Brain microvascular endothelial cell (primary cell): ENCODE measurements at regions not wholly inside any gene's neighbourhood (a gene's known extent, or its start where the extent isn't known, plus 50 kb on each side); places are given as distances from the start of the nearest gene placed in this dataset.

Experiments used
- DNase-seq: peaks from one replicate; pipeline ENCODE4 v3.0.0-alpha.2; 2020
- H3K27ac ChIP-seq: fragments of 250-450 bp; sonication (Bioruptor Pico); 2 replicates; pipeline ENCODE4 v1.5.1; 2020; ENCODE audit warnings: mild to moderate bottlenecking, moderate library complexity
- H3K27me3 ChIP-seq: fragments of 250-450 bp; sonication (Bioruptor Pico); replicated peaks from 2 replicates; pipeline ENCODE4 v1.5.1; 2020; ENCODE audit warnings: mild to moderate bottlenecking
- H3K36me3 ChIP-seq: fragments of 250-450 bp; sonication (Bioruptor Pico); replicated peaks from 2 replicates; pipeline ENCODE4 v1.5.1; 2020; ENCODE audit warnings: mild to moderate bottlenecking
- H3K4me3 ChIP-seq: 2 replicates; pipeline ENCODE4 v1.5.1; 2011; ENCODE audit warnings: low read depth, mild to moderate bottlenecking, control low read depth, low read length, moderate library complexity
- CTCF ChIP-seq: IDR thresholded peaks from 2 replicates; pipeline ENCODE4 v1.5.1; 2011; ENCODE audit warnings: low read depth, mild to moderate bottlenecking, moderate library complexity, low read length, control low read depth, inconsistent platforms; ENCODE audit errors: missing control alignments
- in situ Hi-C: cut with HindIII; loops from 2 replicates; pipeline ENCODE4 v1.10.0; 2017; ENCODE audit warnings: low sequenced_read_pairs, low pct_ligation_motif_present

- in situ Hi-C loops, result no loop called here
- H3K36me3 ChIP-seq, result no peaks in the 10 kb centered on the region
- no peaks in the 10 kb centered on the region for H3K27me3 ChIP-seq
- DNase-seq, result no peak
- no peak overlapping the region for H3K4me3 ChIP-seq
- H3K27ac ChIP-seq, result no peak overlapping the region
- TF ChIP-seq CTCF, result no peak
Observed at GRCh38 chr2:8480915-8481314, 200.9 kb upstream of the ID2 start.

- no peak for TF ChIP-seq CTCF
- Histone ChIP-seq H3K4me3 (no peak overlapping the region), H3K36me3 (no peaks in the 10 kb centered on the region), H3K27me3 (no peaks in the 10 kb centered on the region), H3K27ac (no peak overlapping the region)
- in situ Hi-C loops, result no loop called here
- no peak for DNase-seq
Observed at GRCh38 chr2:8481463-8482009, 200.3 kb upstream of the ID2 start.

GRCh38 chr2:8482432-8482831, 199.4 kb upstream of the ID2 start:
- in situ Hi-C loops, result no loop called here
- H3K27ac ChIP-seq, result no peak overlapping the region
- H3K4me3 ChIP-seq, result no peak overlapping the region
- DNase-seq, result no peak
- TF ChIP-seq CTCF, result no peak
- H3K36me3 ChIP-seq, result no peaks in the 10 kb centered on the region
- no peaks in the 10 kb centered on the region for H3K27me3 ChIP-seq

GRCh38 chr2:8484502-8485283, 197.2 kb upstream of the ID2 start:
- Histone ChIP-seq H3K27ac (no peak overlapping the region), H3K4me3 (no peak overlapping the region), H3K36me3 (no peaks in the 10 kb centered on the region), H3K27me3 (no peaks in the 10 kb centered on the region)
- no peak for DNase-seq
- in situ Hi-C loops, result no loop called here
- TF ChIP-seq CTCF, result no peak

GRCh38 chr2:8485736-8486135, 196.1 kb upstream of the ID2 start:
- Histone ChIP-seq H3K27me3 (no peaks in the 10 kb centered on the region), H3K36me3 (no peaks in the 10 kb centered on the region), H3K4me3 (no peak overlapping the region), H3K27ac (no peak overlapping the region)
- in situ Hi-C loops, result no loop called here
- DNase-seq, result no peak
- no peak for TF ChIP-seq CTCF
